Stimulated activated naive B cell treated with anti-CD40 and anti-IgM and Interleukin-4, amounts not matched to agents 10 μg/mL and 1 μg/mL and 100 μg/mL, for 72 hours (primary cell): ENCODE measurements at regions not wholly inside any gene's neighbourhood (a gene's known extent, or its start where the extent isn't known, plus 50 kb on each side); places are given as distances from the start of the nearest gene placed in this dataset.

Experiments
- ATAC-seq, 2 donors: fragments of 150-1000 bp; cut with Tn5 transposase; replicated peaks; 2 replicates each; pipeline ENCODE4 v1.10.0; 2021; ENCODE audit warnings: moderate library complexity in 1 of 2
- DNase-seq: peaks from one replicate; pipeline ENCODE4 v3.0.0; 2021
- H3K27ac Mint-ChIP-seq: one replicate; pipeline ENCODE4 v1.8.0; 2022; ENCODE audit warnings: mild to moderate bottlenecking, mixed read lengths
- H3K27me3 Mint-ChIP-seq, 2 donors: one replicate each; pipeline ENCODE4 v1.8.0; 2022; ENCODE audit warnings: mixed read lengths in 2 of 2
- H3K36me3 Mint-ChIP-seq, 2 donors: one replicate each; pipeline ENCODE4 v1.8.0; 2022; ENCODE audit warnings: mixed read lengths in 2 of 2, mild to moderate bottlenecking in 1 of 2
- H3K4me1 Mint-ChIP-seq, 2 donors: one replicate each; pipeline ENCODE4 v1.8.0; 2022; ENCODE audit warnings: mixed read lengths in 2 of 2, mild to moderate bottlenecking in 1 of 2
- H3K4me3 Mint-ChIP-seq, 2 donors: one replicate each; pipeline ENCODE4 v1.8.0; 2022; ENCODE audit warnings: mild to moderate bottlenecking in 2 of 2, mixed read lengths in 2 of 2, moderate library complexity in 1 of 2
- H3K9me3 Mint-ChIP-seq, 2 donors: one replicate each; pipeline ENCODE4 v1.8.0; 2022; ENCODE audit warnings: mixed read lengths in 2 of 2, mild to moderate bottlenecking in 1 of 2

- Mint-ChIP-seq H3K4me1 (no peaks in the 10 kb centered on the region), H3K27me3 (no peaks in the 10 kb centered on the region), H3K4me3 (no peak overlapping the region), H3K9me3 (peaks cover 0 to 4% of the 10 kb centered on the region in 2 donors), H3K36me3 (no peaks in the 10 kb centered on the region), H3K27ac (no peak overlapping the region)
- DNase-seq (no peak), ATAC-seq (no peak)
Observed at GRCh38 chr12:24014915-24015832, 65.7 kb upstream of the SOX5 start.

- H3K36me3 Mint-ChIP-seq, result no peaks in the 10 kb centered on the region
- ATAC-seq (no peak), DNase-seq (no peak)
- H3K27ac Mint-ChIP-seq, result no peak overlapping the region
- peaks cover 0 to 4% of the 10 kb centered on the region in 2 donors for H3K9me3 Mint-ChIP-seq
- no peak overlapping the region for H3K4me3 Mint-ChIP-seq
- no peaks in the 10 kb centered on the region for H3K4me1 Mint-ChIP-seq
- H3K27me3 Mint-ChIP-seq, result no peaks in the 10 kb centered on the region
Observed at GRCh38 chr12:24014240-24014639, 64.8 kb upstream of the SOX5 start.

GRCh38 chr12:24012528-24012927 is 63.1 kb upstream of the SOX5 start:
- H3K4me3 Mint-ChIP-seq, result no peak overlapping the region
- H3K4me1 Mint-ChIP-seq, result no peaks in the 10 kb centered on the region
- H3K27me3 Mint-ChIP-seq, result no peaks in the 10 kb centered on the region
- H3K9me3 Mint-ChIP-seq, result peaks cover 0 to under 1% of the 10 kb centered on the region in 2 donors
- DNase-seq, result no peak
- no peak for ATAC-seq
- H3K36me3 Mint-ChIP-seq, result no peaks in the 10 kb centered on the region
- H3K27ac Mint-ChIP-seq, result no peak overlapping the region

- Mint-ChIP-seq H3K27me3 (no peaks in the 10 kb centered on the region), H3K36me3 (no peaks in the 10 kb centered on the region), H3K4me3 (no peak overlapping the region), H3K9me3 (no peaks in the 10 kb centered on the region), H3K4me1 (no peaks in the 10 kb centered on the region), H3K27ac (no peak overlapping the region)
- DNase-seq, result no peak
- no peak for ATAC-seq
Observed at GRCh38 chr12:24011927-24012507, 62.5 kb upstream of the SOX5 start.

- H3K27ac Mint-ChIP-seq, result no peak overlapping the region
- no peaks in the 10 kb centered on the region for H3K36me3 Mint-ChIP-seq
- no peak for DNase-seq
- no peak overlapping the region for H3K4me3 Mint-ChIP-seq
- ATAC-seq, result no peak
- no peaks in the 10 kb centered on the region for H3K9me3 Mint-ChIP-seq
- H3K4me1 Mint-ChIP-seq, result no peaks in the 10 kb centered on the region
- no peaks in the 10 kb centered on the region for H3K27me3 Mint-ChIP-seq
Observed at GRCh38 chr12:24008166-24008565, 58.7 kb upstream of the SOX5 start.
